HG03159 (cell line): ENCODE measurements at regions not wholly inside any gene's neighbourhood (a gene's known extent, or its start where the extent isn't known, plus 50 kb on each side); places are given as distances from the start of the nearest gene placed in this dataset.
"Not testable (repeated sequence)": the region's sequence is repeated elsewhere in the genome, so short reads cannot be mapped to it uniquely, and the experiment has no call there.

Source experiments
- ATAC-seq: cut with Tn5 transposase; IDR thresholded peaks from one replicate; pipeline ENCODE4 v1.9.1; 2021; ENCODE audit warnings: mild to moderate bottlenecking, moderate library complexity; ENCODE audit not compliant: unreplicated experiment

- ATAC-seq = no peak
Observed at GRCh38 chr4:4670869-4671268, 129.0 kb upstream of the STX18 start.

- peak; percentile 25 for ATAC-seq
Observed at GRCh38 chr4:4668355-4669210, 126.7 kb upstream of the STX18 start.

DNA sequence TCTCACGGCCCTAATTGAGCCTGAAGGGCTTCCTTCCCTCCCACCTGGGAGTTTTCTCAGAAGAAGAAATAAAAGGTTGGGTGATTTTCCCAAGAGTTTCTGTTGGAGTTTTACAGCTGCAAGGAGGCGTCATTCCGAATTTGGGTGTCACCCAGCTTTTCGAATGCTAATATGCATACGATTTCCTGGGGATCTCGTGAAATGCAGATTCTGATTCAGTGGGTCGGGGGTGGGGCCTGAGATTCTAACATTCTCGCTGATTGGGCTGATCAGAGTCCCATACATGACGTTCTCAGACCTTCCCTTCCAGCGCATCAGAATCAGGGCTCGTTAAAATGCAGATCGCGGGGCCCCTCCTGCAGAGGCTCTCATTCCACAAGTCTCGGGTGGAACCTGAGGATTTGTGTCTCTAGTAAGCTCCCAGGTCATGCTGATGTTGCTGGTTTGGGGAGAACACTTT is 125.8 kb upstream of the STX18 start:
- no peak for ATAC-seq

DNA sequence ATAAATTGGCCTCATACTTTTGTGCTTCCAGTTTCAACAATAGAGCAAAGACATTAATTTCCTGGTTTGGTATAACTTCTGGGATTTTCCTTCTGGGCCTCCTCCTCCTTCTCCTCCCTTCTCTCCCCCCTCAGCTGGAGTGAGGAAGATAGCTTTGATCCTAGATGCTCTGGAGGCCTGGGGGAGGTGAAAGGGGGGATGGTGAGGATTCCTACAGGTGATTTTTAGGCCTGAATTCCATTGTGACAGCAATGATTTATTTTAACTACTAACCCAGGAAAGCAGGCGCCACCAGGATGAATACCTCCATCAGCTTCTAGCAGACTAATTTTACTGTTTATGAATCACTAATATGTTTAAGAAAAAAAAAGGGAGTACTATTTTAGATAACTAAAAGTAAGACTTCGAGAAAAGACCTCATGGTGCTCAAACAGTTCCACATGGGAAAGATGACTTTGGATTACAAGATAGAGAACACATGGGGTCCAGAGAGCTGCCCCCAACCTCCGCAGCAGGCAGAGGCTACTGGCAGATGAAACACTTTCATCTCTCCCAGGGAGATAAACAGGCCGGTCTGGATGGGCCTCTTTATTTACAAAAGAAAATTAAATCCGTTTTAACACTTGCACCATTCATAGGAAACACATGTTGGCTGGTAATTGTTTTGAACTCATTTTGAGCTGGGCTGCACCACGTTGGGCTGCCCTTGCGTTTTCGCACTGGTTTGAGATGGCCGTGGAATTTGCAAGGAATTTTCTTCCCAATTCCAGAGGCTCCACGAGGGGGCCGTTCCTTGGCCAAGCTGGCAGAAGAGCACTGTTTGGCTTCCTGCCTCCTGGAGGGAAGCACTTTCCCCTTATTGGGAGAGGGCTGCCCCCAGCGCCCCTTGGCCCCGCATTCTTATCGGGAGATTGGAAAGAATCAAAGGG is 125.1 kb upstream of the STX18 start:
- no peak for ATAC-seq

DNA sequence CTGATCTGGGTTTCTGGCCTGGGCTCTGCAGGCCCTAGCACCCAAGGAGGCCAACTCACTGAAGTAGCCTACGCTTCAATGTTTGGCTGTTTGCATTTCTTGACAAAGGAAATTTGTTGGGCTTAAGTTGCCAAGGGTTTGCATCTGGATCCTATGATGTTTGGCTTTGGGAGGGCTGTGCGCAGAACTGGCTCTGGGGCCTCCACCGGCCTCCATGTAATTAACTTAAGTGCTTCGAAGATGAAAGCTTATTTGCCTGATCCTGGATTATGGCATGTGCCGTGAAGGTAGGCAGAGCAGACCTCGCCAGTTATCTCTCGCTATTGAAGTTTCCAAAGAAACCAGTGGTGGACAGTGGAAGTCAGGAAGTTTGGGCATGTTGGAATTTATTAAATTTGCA is 124.3 kb upstream of the STX18 start:
- ATAC-seq = no peak

DNA sequence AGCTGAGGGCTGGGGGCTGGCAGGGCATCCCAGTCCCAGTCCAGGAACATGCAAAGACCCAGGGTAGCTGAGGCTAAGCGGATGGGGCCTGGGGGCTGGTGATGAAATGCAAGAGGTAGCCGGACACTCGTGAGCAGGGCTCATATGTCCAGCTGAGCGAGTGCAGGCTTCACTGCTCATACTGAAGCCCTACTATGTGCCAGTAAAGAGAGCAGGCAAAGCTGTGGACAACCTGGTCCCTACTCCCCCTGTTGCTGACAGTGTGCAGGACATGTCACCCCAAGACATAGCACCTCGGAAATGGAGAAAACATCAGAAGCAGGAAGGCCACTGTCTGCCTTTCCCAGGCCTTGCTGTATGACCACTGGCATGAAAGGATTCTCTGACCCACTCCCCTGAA is 122.4 kb upstream of the STX18 start:
- no peak for ATAC-seq

DNA sequence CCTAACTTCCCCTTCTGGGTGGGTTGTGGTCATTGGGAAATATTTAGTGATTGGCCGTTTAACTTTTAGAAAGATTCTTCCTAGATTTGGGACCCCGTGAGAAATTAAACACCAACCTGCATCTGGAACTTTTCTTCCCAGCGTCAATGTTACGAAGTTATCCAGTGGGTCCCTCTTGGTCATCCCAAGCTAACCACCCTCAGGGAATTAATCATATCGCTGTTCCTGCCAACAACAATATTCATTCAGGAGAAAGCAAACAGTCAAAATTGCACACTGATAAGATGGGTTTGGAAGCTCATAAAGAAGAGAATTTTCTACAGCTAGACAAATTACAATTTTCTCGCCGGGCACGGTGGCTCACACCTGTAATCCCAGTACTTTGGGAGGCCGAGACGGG is 121.2 kb upstream of the STX18 start:
- no peak for ATAC-seq

DNA sequence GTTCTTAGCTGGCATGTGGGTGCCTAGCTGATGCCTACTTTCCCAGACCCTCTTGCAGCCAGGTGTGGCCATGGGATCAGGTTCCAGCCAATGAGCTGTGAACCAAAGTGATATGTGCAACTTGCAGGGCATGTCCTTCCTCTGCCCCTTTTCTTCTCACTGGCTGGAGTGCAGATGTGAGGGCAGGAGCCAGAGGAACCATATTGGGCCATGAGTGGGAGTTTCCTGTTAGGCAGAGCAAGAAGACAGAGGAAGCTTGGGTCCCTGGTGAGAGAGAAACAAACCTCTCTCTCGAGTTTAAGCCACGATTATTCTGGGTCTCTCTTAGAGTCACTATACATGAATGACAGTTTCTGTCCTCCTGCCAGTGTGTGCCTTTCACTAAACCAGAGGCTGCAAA is 120.4 kb upstream of the STX18 start:
- ATAC-seq = no peak

DNA sequence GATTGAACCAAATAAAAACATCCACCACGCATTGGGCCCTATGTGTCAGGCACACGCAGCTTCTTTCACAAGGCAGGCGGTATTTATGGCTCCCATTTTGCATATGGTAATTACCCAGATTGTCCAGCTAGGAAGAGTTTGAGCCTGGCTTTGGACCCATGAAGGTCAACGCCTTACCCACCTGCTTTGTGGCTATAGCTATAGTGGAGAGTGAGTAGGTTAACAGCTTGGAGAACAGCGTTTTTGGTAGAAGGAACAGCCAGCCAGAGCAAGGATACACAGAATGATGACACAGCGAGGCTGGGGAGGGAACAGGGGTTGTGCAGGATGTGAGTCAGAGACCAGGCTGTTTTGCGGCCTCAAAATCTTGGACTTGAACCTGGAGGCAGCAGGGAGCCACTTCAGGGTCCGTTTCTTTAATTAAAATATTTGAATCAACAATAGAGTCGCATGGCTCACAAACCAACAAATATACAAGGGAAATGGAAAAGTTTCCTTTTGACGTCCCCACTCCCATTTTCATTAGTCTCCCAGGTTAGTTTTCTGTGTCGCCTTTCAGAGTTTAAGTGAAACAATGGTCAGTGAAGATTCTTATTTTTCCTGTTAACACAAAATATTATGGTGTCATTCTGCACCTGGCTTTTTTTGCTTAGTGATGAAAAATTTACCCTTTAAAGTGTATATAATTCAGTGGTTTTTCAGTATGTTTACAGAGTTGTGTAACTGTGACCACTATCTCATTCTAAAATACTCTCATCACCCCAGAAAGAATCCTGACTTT is 118.2 kb upstream of the STX18 start:
- no peak for ATAC-seq

DNA sequence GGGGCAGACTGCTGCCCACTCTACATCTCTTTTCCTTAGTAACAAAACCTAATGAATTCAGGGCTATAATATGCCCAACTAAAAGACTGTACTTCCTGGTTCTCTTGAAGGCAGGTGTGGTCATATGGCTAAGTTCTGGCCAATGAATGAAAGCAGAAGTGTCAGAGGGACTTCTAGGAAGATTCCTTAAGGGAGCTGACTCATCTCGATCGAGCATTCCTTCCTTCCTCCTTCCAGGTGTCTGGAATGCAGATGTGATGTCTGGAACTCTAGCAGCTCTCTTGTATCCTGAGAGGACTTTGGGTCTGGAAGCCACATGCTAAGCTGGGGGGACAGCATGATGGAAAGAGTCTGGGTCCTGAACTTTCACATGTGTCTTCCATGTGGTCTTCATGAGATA is 116.2 kb upstream of the STX18 start:
- no peak for ATAC-seq

DNA sequence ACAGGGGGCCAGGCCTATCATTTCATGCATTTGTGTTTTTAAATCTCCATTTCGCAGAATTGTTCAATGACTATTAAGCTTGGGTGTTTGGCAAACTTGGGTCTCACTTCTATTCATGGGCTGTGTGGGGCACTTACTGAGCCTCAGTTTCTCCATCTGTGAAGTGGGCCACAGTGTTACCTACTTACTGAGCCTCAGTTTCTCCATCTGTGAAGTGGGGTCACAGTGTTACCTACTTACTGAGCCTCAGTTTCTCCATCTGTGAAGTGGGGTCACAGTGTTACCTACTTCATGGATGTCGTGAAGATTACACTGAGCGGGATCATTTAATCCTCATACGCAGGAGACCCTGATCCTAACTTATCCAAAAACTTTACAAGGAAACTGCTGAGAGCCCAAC is 115.1 kb upstream of the STX18 start:
- no peak for ATAC-seq

- ATAC-seq = no peak
Observed at GRCh38 chr4:4655901-4656300, 114.1 kb upstream of the STX18 start.

DNA sequence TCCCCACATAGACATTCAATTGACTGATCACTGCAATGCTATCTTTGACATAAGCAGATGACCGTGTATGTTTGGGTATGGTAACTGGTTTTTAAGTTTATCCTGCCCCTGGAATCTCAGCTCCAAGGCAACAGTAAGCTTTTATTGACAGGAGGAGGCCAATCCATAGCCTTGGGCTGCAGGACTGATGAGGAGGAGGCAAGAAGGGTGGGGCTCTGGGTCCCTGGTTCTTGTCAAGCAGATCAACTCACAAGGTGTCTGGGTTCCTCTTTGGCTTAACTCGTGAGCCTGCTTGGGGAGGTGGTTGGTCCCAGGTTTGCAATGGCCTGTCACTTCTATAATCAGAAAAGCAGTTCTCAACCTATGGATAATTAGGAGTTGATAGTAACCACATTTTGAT is 113.2 kb upstream of the STX18 start:
- no peak for ATAC-seq

- no peak for ATAC-seq
Observed at GRCh38 chr4:4651811-4652755, 110.2 kb upstream of the STX18 start.

GRCh38 chr4:4647041-4647440 is 105.2 kb upstream of the STX18 start:
- ATAC-seq = no peak

DNA sequence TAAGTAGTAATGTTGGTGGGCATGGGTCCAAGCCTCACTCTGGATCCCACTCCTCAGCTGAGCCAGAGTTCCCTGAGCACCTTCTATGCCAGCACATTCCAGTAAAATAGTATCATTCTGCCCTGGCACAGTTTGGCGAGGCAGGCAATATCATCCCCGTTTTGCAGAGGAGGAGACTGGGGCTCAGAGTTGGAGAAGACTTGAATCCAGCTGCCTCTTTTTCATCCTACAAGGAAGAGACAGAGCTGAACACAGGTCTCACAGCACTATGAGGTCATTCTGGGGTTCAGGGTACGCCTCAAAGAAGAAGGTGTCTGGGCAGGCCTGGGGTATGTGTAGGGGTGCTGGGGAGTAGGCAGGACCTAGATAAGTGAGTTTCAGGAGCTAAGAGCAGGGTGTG is 103.9 kb upstream of the STX18 start:
- ATAC-seq = no peak

GRCh38 chr4:4644277-4644676 is 102.4 kb upstream of the STX18 start:
- not testable (repeated sequence) for ATAC-seq

DNA sequence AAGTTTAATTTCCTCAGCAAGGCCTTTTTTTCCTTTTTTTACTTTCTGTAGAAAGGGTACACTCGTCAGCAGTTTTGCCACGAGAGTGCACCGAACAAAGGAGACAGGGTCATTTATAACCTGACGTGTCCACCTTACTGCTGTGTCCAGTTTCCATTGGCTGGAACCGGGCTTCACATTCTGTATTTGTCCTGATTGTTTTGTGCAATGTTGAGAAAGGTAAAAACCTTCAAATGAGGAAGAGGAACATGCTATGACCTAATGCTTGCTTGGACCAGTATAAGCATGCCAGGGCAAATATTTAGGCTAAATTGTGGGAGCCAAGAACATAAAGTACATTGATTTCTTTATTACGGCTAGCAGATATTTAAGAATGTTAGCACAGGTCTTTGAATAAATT is 101.9 kb upstream of the STX18 start:
- ATAC-seq = not testable (repeated sequence)

- ATAC-seq = no peak
Observed at GRCh38 chr4:4643306-4643705, 101.5 kb upstream of the STX18 start.

GRCh38 chr4:4642496-4643000 is 100.7 kb upstream of the STX18 start:
- ATAC-seq = no peak
